Left lung (tissue), 4 donors: ENCODE measurements at regions not wholly inside any gene's neighbourhood (a gene's known extent, or its start where the extent isn't known, plus 50 kb on each side); places are given as distances from the start of the nearest gene placed in this dataset.

ENCODE experiments used
- ATAC-seq: fragments of 200-7000 bp; cut with Tn5 transposase; one replicate; pipeline ENCODE4 v1.9.1; 2020; ENCODE audit warnings: moderate library complexity
- DNase-seq, 4 donors: peaks; one replicate each; pipeline ENCODE4 v3.0.0-alpha.2; 2013 to 2020
- H3K27ac ChIP-seq, 2 donors: fragments of 200-600 bp; sonication (generic) in 1 of 2; one replicate each; pipeline versions ENCODE4 v1.5.0 to v1.8.0; 2020 to 2021
- H3K27me3 ChIP-seq, 2 donors: fragments of 200-600 bp; sonication (generic) in 1 of 2; one replicate each; pipeline versions ENCODE4 v1.5.0 to v1.8.0; 2020 to 2021
- H3K36me3 ChIP-seq, 2 donors: fragments of 200-600 bp; sonication (generic) in 1 of 2; one replicate each; pipeline versions ENCODE4 v1.5.0 to v1.8.0; 2020 to 2021
- H3K4me1 ChIP-seq, 2 donors: fragments of 200-600 bp; one replicate each; pipeline ENCODE4 v1.8.0; 2021
- H3K4me3 ChIP-seq, 2 donors: fragments of 200-600 bp; sonication (generic) in 1 of 2; one replicate each; pipeline versions ENCODE4 v1.5.0 to v1.8.0; 2020 to 2021; ENCODE audit warnings: mild to moderate bottlenecking in 1 of 2
- H3K9me3 ChIP-seq, 2 donors: fragments of 200-600 bp; sonication (generic) in 1 of 2; one replicate each; pipeline versions ENCODE4 v1.5.0 to v1.8.0; 2020 to 2021
- intact Hi-C, 2 donors: fragments of 100-400 bp; cut with DNase I; formaldehyde crosslinking; loops; one replicate each; pipeline versions ENCODE4 v1.11.2 to v1.14.2; 2022
- TF ChIP-seq, protein P1 (sequence below), 2 donors: fragments of 200-600 bp; sonication (generic) in 1 of 2; IDR thresholded peaks; one replicate each; pipeline versions ENCODE4 v1.5.0 to v1.8.0; 2021; ENCODE audit warnings: antibody characterized with exemption in 2 of 2
- donor health status: DM: no; HTN: yes; CAD: no.
- donor health status: DM: no; HTN: no; CAD: no.

DNA sequence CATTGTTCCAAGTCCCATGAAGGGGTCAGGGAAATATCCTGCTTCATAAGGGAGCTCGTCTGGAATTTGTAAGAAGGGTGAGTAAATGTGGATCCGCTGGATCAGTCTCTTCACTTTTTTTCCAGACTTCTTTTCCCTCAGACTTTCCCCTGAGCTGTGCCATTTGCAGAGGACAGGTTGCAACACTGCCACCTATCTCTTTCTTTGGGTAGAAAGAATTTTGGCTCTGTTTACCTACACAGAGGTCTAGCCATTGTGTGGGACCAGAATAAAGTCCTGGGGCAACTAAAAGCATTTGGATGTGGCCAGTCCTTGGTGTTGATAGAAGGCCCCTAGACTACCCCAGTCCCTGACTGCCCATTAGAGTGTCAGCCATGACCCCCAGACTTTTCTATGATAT is 1146.7 kb upstream of the PRMT6 start:
- H3K27me3 ChIP-seq = no peaks in the 10 kb centered on the region
- H3K4me1 ChIP-seq = no peaks in the 10 kb centered on the region
- ATAC-seq (no peak), DNase-seq (no peak)
- peaks cover 0 to 3% of the 10 kb centered on the region in 2 donors for H3K9me3 ChIP-seq
- H3K36me3 ChIP-seq = no peaks in the 10 kb centered on the region
- intact Hi-C loops = no loop called here
- no peak overlapping the region for H3K4me3 ChIP-seq
- TF ChIP-seq, protein P1, sequence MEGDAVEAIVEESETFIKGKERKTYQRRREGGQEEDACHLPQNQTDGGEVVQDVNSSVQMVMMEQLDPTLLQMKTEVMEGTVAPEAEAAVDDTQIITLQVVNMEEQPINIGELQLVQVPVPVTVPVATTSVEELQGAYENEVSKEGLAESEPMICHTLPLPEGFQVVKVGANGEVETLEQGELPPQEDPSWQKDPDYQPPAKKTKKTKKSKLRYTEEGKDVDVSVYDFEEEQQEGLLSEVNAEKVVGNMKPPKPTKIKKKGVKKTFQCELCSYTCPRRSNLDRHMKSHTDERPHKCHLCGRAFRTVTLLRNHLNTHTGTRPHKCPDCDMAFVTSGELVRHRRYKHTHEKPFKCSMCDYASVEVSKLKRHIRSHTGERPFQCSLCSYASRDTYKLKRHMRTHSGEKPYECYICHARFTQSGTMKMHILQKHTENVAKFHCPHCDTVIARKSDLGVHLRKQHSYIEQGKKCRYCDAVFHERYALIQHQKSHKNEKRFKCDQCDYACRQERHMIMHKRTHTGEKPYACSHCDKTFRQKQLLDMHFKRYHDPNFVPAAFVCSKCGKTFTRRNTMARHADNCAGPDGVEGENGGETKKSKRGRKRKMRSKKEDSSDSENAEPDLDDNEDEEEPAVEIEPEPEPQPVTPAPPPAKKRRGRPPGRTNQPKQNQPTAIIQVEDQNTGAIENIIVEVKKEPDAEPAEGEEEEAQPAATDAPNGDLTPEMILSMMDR (IDR thresholded peaks at IDR 0.05) = no peak
- no peak overlapping the region for H3K27ac ChIP-seq

DNA sequence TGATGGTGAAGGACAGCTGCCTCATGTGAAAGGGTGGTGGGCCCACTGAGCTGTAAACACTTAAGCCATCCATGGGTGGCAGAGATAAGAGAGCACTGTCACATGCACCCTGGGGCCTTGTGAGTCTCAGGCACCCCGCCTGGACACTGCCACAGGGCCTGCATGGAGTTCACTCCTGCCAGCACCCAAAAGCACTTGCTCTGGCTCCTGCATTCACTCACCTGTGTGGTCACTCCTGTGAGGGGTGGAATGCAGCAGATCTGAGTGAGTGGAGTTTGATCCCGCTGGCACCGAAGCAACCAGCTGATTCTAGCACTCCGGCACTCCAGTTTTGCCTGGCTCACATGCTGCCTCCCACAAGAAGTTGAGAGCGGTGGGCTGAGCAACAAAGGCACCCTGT is 1142.1 kb upstream of the PRMT6 start:
- TF ChIP-seq, protein P1 (IDR thresholded peaks at IDR 0.05) = no peak
- ATAC-seq = no peak
- H3K4me3 ChIP-seq = no peak overlapping the region

DNA sequence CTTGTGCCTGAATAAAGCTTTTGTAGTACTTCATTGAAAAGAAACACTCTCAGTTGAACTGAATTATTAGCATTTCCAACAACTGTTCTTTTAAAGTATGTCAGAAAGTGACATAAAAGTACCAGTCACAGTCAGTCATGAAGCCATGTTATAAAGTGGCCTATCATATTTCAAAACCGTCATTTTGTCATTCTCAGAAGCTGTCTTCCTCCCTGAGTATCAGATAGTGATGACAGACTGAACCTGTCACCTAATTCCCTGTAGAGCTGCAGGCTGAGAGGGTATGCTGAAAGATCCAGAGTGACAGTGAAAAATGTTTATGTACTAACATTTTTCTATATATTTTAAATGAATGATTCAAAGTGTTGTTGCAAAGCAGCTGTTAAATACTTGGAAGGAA is 1121.7 kb upstream of the PRMT6 start:
- intact Hi-C loops = no loop called here
- ATAC-seq (no peak), DNase-seq (no peak)
- TF ChIP-seq, protein P1 (IDR thresholded peaks at IDR 0.05) = no peak
- Histone ChIP-seq H3K27ac (no peak overlapping the region), H3K27me3 (no peaks in the 10 kb centered on the region), H3K4me3 (no peak overlapping the region), H3K36me3 (no peaks in the 10 kb centered on the region), H3K4me1 (no peaks in the 10 kb centered on the region), H3K9me3 (peaks cover 0 to 22% of the 10 kb centered on the region in 2 donors)

More for the DNA sequence above, 1142.1 kb upstream of the PRMT6 start:
- no peak overlapping the region for H3K27ac ChIP-seq
- no peaks in the 10 kb centered on the region for H3K36me3 ChIP-seq
- intact Hi-C loops = no loop called here
- no peaks in the 10 kb centered on the region for H3K4me1 ChIP-seq
- peak in 1 of 4 donors; percentile 42 for DNase-seq
- no peaks in the 10 kb centered on the region for H3K27me3 ChIP-seq
- H3K9me3 ChIP-seq = peaks cover 0 to 1% of the 10 kb centered on the region in 2 donors

DNA sequence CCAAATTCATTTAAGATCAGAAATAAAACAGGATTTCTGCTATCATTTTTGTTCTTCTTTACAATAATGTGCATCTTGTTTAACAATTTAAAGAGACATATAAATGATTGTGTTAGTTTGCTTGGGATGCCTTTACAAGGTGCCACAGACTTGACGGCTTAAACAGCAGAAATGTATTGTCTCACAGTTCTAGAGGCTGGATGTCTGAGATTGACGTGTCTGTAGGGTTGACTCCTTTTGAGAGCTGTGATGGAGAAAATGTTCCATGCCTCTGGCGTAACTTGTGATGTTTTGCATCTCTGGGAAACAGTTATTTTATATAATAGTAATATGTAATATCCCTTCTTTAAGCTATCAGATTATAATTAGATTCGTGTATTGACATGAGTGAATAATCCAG is 1091.6 kb upstream of the PRMT6 start:
- no peaks in the 10 kb centered on the region for H3K4me1 ChIP-seq
- H3K4me3 ChIP-seq = no peak overlapping the region
- H3K9me3 ChIP-seq = no peaks in the 10 kb centered on the region
- no peak for ATAC-seq
- no peak for DNase-seq
- TF ChIP-seq, protein P1 (IDR thresholded peaks at IDR 0.05) = no peak
- no peaks in the 10 kb centered on the region for H3K36me3 ChIP-seq
- no peaks in the 10 kb centered on the region for H3K27me3 ChIP-seq
- no peak overlapping the region for H3K27ac ChIP-seq
- intact Hi-C loops = no loop called here

DNA sequence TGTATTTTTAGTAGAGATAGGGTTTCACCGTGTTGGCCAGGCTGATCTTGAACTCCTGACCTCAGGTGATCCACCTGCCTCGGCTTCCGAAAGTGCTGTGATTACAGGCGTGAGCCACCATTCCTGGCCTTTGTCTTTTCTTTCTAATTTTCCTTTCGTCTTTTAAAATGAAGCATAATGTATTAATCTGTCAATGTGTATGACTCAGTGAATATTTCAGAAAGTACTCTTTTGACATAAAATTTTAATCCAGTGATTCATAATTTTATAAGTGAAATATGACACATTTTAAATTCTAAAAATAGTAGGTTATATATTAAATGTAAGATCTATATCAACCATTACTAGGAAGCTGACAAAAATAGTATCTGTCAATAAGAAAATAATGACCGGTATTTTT is 1059.0 kb upstream of the PRMT6 start:
- TF ChIP-seq, protein P1 (IDR thresholded peaks at IDR 0.05) = no peak

More for the DNA sequence above, 1059.0 kb upstream of the PRMT6 start:
- H3K4me3 ChIP-seq = no peak overlapping the region
- peaks cover 0 to 2% of the 10 kb centered on the region in 2 donors for H3K9me3 ChIP-seq
- no peaks in the 10 kb centered on the region for H3K4me1 ChIP-seq
- no peak overlapping the region for H3K27ac ChIP-seq
- H3K27me3 ChIP-seq = no peaks in the 10 kb centered on the region
- no peaks in the 10 kb centered on the region for H3K36me3 ChIP-seq
- no peak for ATAC-seq
- intact Hi-C loops = no loop called here
- no peak for DNase-seq
